Osteoblast (primary cell): ENCODE measurements at regions not wholly inside any gene's neighbourhood (a gene's known extent, or its start where the extent isn't known, plus 50 kb on each side); places are given as distances from the start of the nearest gene placed in this dataset.

Experiments
- DNase-seq: peaks from one replicate; pipeline ENCODE4 v3.0.0; 2011; ENCODE audit warnings: low spot score, mixed read lengths; ENCODE audit not compliant: insufficient read length; ENCODE audit errors: missing footprints
- H2AFZ ChIP-seq: 2 replicates; pipeline ENCODE4 v1.6.0; 2011; ENCODE audit warnings: mild to moderate bottlenecking, low read length
- H3K27ac ChIP-seq: 2 replicates; pipeline ENCODE4 v1.5.1; 2011; ENCODE audit warnings: mild to moderate bottlenecking, low read depth, low read length, moderate library complexity
- H3K27me3 ChIP-seq: 2 replicates; pipeline ENCODE4 v1.6.0; 2012; ENCODE audit warnings: mild to moderate bottlenecking, control low read depth, inconsistent platforms, low read length, moderate library complexity; ENCODE audit not compliant: insufficient read depth
- H3K36me3 ChIP-seq: 2 replicates; pipeline ENCODE4 v1.5.1; 2011; ENCODE audit warnings: mild to moderate bottlenecking, low read length, control low read depth, moderate library complexity; ENCODE audit not compliant: insufficient read depth
- H3K4me1 ChIP-seq: 2 replicates; pipeline ENCODE4 v1.5.1; 2011; ENCODE audit warnings: mild to moderate bottlenecking, low read length, control low read depth, moderate library complexity; ENCODE audit not compliant: insufficient read depth
- H3K4me2 ChIP-seq: 2 replicates; pipeline ENCODE4 v1.6.0; 2011; ENCODE audit warnings: mild to moderate bottlenecking, low read length; ENCODE audit not compliant: insufficient read depth
- H3K4me3 ChIP-seq: fragments of 200-600 bp; sonication (generic); 3 replicates; pipeline ENCODE4 v1.5.1; 2012; ENCODE audit warnings: mild to moderate bottlenecking, low read length, inconsistent platforms; ENCODE audit not compliant: insufficient read depth
- H3K79me2 ChIP-seq: 2 replicates; pipeline ENCODE4 v1.6.0; 2012; ENCODE audit warnings: mild to moderate bottlenecking, low read length, control low read depth, inconsistent platforms; ENCODE audit not compliant: insufficient read depth
- H3K9me3 ChIP-seq: 2 replicates; pipeline ENCODE4 v1.5.1; 2011; ENCODE audit warnings: low read depth, low read length, control low read depth
- H4K20me1 ChIP-seq: 2 replicates; pipeline ENCODE4 v1.6.0; 2012; ENCODE audit warnings: mild to moderate bottlenecking, low read length, control low read depth; ENCODE audit not compliant: insufficient read depth
- TF ChIP-seq, protein P1 (sequence below): IDR thresholded peaks from 2 replicates; pipeline ENCODE4 v1.5.1; 2011; ENCODE audit warnings: mild to moderate bottlenecking, low read depth, low read length, moderate library complexity; ENCODE audit errors: extremely low read depth

DNA sequence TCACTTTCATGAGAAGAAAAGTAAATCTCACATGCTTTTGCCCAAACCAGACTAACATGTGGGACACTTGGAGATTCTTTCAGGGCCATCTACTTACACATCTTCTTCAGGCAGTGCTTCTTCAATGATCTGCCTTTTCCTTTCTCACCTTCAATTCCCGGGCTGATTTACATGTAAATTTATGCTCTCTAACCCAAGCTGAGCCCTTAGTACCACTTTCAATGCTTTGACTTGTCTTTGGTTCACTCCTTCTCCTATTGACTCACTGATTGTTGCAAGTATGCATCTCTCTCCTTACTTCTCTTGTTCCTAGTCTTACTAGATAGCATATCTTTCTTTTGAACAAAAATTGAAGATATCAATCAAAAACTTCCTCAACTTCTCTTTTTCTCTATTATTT is 154.2 kb upstream of the DEPDC1 start:
- Histone ChIP-seq H3K79me2 (no peaks in the 10 kb centered on the region), H3K36me3 (no peaks in the 10 kb centered on the region), H3K4me2 (no peak overlapping the region), H3K27ac (no peak overlapping the region), H3K4me1 (no peaks in the 10 kb centered on the region), H2AFZ (no peak overlapping the region), H3K9me3 (no peaks in the 10 kb centered on the region), H4K20me1 (no peaks in the 10 kb centered on the region), H3K4me3 (no peak overlapping the region), H3K27me3 (no peaks in the 10 kb centered on the region)
- no peak for DNase-seq
- TF ChIP-seq, protein P1, sequence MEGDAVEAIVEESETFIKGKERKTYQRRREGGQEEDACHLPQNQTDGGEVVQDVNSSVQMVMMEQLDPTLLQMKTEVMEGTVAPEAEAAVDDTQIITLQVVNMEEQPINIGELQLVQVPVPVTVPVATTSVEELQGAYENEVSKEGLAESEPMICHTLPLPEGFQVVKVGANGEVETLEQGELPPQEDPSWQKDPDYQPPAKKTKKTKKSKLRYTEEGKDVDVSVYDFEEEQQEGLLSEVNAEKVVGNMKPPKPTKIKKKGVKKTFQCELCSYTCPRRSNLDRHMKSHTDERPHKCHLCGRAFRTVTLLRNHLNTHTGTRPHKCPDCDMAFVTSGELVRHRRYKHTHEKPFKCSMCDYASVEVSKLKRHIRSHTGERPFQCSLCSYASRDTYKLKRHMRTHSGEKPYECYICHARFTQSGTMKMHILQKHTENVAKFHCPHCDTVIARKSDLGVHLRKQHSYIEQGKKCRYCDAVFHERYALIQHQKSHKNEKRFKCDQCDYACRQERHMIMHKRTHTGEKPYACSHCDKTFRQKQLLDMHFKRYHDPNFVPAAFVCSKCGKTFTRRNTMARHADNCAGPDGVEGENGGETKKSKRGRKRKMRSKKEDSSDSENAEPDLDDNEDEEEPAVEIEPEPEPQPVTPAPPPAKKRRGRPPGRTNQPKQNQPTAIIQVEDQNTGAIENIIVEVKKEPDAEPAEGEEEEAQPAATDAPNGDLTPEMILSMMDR = no peak

DNA sequence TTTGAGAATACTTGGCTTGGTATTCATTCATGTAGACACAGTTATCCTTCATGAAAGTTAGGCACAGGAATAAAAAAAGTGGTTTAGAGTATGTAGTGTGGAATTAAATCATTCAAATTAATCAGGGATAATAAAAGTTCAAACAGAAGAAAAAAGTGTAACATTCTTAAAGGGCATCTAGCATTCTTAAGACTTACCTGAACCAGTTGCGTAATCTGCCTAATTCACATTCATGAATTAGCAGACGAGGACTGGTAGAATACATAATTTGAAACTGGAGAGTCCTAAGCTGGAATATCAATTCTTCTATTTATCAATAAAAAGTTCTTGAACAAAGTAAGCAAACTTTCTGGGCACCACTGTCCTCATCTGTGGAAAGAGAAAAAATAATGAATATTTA is 157.0 kb upstream of the DEPDC1 start:
- H3K27ac ChIP-seq = no peak overlapping the region
- H4K20me1 ChIP-seq = no peaks in the 10 kb centered on the region
- H3K36me3 ChIP-seq = no peaks in the 10 kb centered on the region
- H3K4me3 ChIP-seq = no peak overlapping the region
- H3K4me1 ChIP-seq = no peaks in the 10 kb centered on the region
- H3K9me3 ChIP-seq = no peaks in the 10 kb centered on the region
- no peak for DNase-seq
- H3K27me3 ChIP-seq = no peaks in the 10 kb centered on the region
- H2AFZ ChIP-seq = no peak overlapping the region
- H3K4me2 ChIP-seq = no peak overlapping the region
- TF ChIP-seq, protein P1 = no peak
- no peaks in the 10 kb centered on the region for H3K79me2 ChIP-seq

DNA sequence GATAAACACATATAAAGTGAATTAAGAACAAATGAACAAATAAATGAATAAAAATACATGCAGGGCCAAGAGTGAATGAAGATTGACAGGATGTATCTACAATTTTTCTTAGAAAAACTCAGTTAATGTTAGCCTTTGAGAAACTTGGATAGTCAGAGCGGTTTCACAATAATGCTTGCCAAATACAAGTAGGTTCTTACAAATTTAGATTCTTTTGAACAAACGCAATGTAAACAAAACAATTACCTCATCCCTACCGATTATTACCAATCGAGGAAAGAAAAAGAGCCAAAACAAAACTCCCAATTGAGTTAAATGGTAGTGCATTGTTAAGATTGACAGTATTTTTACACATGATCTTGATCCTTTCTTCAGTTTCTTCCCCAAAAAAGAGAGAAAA is 176.9 kb upstream of the DEPDC1 start:
- H3K9me3 ChIP-seq = no peaks in the 10 kb centered on the region
- H3K36me3 ChIP-seq = no peaks in the 10 kb centered on the region
- TF ChIP-seq, protein P1 = no peak
- no peaks in the 10 kb centered on the region for H4K20me1 ChIP-seq
- no peak overlapping the region for H3K4me2 ChIP-seq
- no peaks in the 10 kb centered on the region for H3K4me1 ChIP-seq
- H3K27ac ChIP-seq = no peak overlapping the region
- no peak overlapping the region for H2AFZ ChIP-seq
- no peak for DNase-seq
- H3K4me3 ChIP-seq = no peak overlapping the region
- H3K79me2 ChIP-seq = no peaks in the 10 kb centered on the region
- no peaks in the 10 kb centered on the region for H3K27me3 ChIP-seq

- Histone ChIP-seq H3K27ac (no peak overlapping the region), H3K4me2 (no peak overlapping the region), H4K20me1 (no peaks in the 10 kb centered on the region), H3K27me3 (no peaks in the 10 kb centered on the region), H3K36me3 (no peaks in the 10 kb centered on the region), H3K79me2 (no peaks in the 10 kb centered on the region), H3K4me1 (no peaks in the 10 kb centered on the region), H3K9me3 (no peaks in the 10 kb centered on the region), H3K4me3 (no peak overlapping the region), H2AFZ (no peak overlapping the region)
- TF ChIP-seq, protein P1 = no peak
- DNase-seq = no peak
Measured at GRCh38 chr1:68675336-68675735, 178.5 kb upstream of the DEPDC1 start.
